IPS-18a (cell line): ENCODE measurements at regions not wholly inside any gene's neighbourhood (a gene's known extent, or its start where the extent isn't known, plus 50 kb on each side); places are given as distances from the start of the nearest gene placed in this dataset.
"Not testable (repeated sequence)": the region's sequence is repeated elsewhere in the genome, so short reads cannot be mapped to it uniquely, and the experiment has no call there.

Experiments used
- H3K27ac ChIP-seq: one replicate; pipeline ENCODE4 v1.5.1; 2013; ENCODE audit warnings: low read length
- H3K27me3 ChIP-seq: one replicate; pipeline ENCODE4 v1.6.1; 2013; ENCODE audit warnings: mild to moderate bottlenecking, low read length; ENCODE audit not compliant: control insufficient read depth, insufficient read depth
- H3K36me3 ChIP-seq: one replicate; pipeline ENCODE4 v1.6.1; 2013; ENCODE audit warnings: low read depth, low read length; ENCODE audit not compliant: control insufficient read depth
- H3K4me1 ChIP-seq: one replicate; pipeline ENCODE4 v1.6.1; 2013; ENCODE audit warnings: low read depth, low read length; ENCODE audit not compliant: control insufficient read depth
- H3K4me3 ChIP-seq: one replicate; pipeline ENCODE4 v1.5.1; 2013; ENCODE audit warnings: low read length
- H3K9ac ChIP-seq: one replicate; pipeline ENCODE4 v1.6.1; 2013; ENCODE audit warnings: mild to moderate bottlenecking, low read length, moderate library complexity
- H3K9me3 ChIP-seq: one replicate; pipeline ENCODE4 v1.6.1; 2013; ENCODE audit warnings: low read depth, low read length; ENCODE audit not compliant: control insufficient read depth

- Histone ChIP-seq H3K27me3 (peaks cover 12% of the 10 kb centered on the region), H3K4me1 (peaks cover 7% of the 10 kb centered on the region), H3K4me3 (no peak overlapping the region), H3K36me3 (no peaks in the 10 kb centered on the region), H3K9me3 (no peaks in the 10 kb centered on the region), H3K27ac (no peak overlapping the region), H3K9ac (no peak overlapping the region)
These were observed 49.9 kb upstream of the CAPRIN1 start for GRCh38 chr11:34001557-34002064.

- Histone ChIP-seq H3K36me3 (no peaks in the 10 kb centered on the region), H3K27ac (no peak overlapping the region), H3K27me3 (peaks cover 12% of the 10 kb centered on the region), H3K4me3 (no peak overlapping the region), H3K9ac (no peak overlapping the region), H3K9me3 (no peaks in the 10 kb centered on the region), H3K4me1 (peaks cover 7% of the 10 kb centered on the region)
These were observed 52.1 kb upstream of the CAPRIN1 start for GRCh38 chr11:33999393-33999792.

DNA sequence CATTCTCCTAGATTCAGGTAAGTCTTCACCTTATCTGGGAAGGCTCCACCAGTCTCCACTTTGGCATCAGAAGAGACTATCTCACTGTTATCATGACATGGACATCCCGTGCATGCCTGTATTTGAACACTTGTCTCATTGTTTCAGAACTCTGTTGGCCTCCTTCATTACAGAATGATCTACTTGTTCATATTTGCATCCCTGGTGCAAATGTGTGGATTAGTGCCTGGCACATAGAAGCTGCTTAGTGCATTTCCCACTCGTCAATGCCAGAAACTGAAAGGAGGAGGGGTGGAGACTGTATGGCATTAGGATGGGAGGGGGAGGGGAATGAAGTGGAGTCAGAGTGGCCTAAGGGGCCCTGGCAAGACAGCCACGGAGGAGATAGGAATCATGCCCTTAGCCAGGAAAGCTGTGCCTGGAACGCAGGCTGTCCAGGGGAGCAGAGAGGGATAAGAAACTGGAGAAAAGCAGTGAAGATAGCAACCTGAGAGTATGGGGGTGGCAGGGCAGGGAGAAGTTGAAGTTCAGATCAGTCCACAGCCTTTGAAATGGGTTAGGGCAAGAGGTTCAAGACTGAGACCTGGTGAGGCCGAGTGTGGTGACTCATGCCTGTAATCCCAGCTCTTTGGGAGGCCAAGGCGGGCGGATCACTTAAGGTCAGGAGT lies 53.8 kb upstream of the CAPRIN1 start:
- no peak overlapping the region for H3K4me3 ChIP-seq
- no peaks in the 10 kb centered on the region for H3K9me3 ChIP-seq
- H3K4me1 ChIP-seq = peaks cover 7% of the 10 kb centered on the region

GRCh38 chr11:33996498-33997454 lies 54.8 kb upstream of the CAPRIN1 start:
- H3K9ac ChIP-seq = no peak overlapping the region
- H3K27me3 ChIP-seq = peaks cover 12% of the 10 kb centered on the region
- H3K4me1 ChIP-seq = peaks cover 7% of the 10 kb centered on the region
- no peak overlapping the region for H3K27ac ChIP-seq
- H3K9me3 ChIP-seq = no peaks in the 10 kb centered on the region
- H3K4me3 ChIP-seq = peak overlapping the region; percentile 28
- no peaks in the 10 kb centered on the region for H3K36me3 ChIP-seq

More for the DNA sequence above, 53.8 kb upstream of the CAPRIN1 start:
- Histone ChIP-seq H3K9ac (no peak overlapping the region), H3K36me3 (no peaks in the 10 kb centered on the region), H3K27ac (no peak overlapping the region), H3K27me3 (peaks cover 12% of the 10 kb centered on the region)

- Histone ChIP-seq H3K9ac (no peak overlapping the region), H3K36me3 (no peaks in the 10 kb centered on the region), H3K4me1 (peaks cover 7% of the 10 kb centered on the region), H3K27me3 (peaks cover 12% of the 10 kb centered on the region), H3K27ac (no peak overlapping the region), H3K4me3 (no peak overlapping the region), H3K9me3 (no peaks in the 10 kb centered on the region)
These were observed 56.6 kb upstream of the CAPRIN1 start for GRCh38 chr11:33994937-33995336.

GRCh38 chr11:33991136-33991535 lies 60.4 kb upstream of the CAPRIN1 start:
- H3K9ac ChIP-seq, H3K27ac ChIP-seq, H3K4me1 ChIP-seq, H3K4me3 ChIP-seq, H3K27me3 ChIP-seq, H3K9me3 ChIP-seq, H3K36me3 ChIP-seq: not testable (repeated sequence)

GRCh38 chr11:33990131-33990530 lies 61.4 kb upstream of the CAPRIN1 start:
- H3K9me3 ChIP-seq, H3K9ac ChIP-seq, H3K4me1 ChIP-seq, H3K4me3 ChIP-seq, H3K27ac ChIP-seq, H3K36me3 ChIP-seq, H3K27me3 ChIP-seq: not testable (repeated sequence)

DNA sequence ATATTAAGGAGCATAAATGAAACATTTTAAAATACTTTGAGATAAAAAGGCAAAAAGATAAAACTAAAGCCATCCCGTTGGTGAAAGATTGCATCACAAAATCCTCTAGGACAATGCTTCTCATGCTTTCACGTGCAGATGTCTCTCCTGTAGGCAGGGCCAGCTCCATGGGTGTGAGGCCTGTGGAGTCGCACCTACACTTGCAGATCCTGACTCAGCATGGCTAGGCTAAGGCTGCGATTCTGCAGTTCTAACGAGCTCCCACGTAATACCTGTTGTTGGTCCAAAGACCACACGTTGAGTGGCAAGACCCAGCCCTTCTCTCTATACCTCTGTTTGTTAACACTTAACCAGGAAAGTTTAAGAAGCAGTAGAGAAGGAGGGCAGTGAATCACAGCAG lies 62.1 kb upstream of the CAPRIN1 start:
- no peaks in the 10 kb centered on the region for H3K9me3 ChIP-seq
- no peaks in the 10 kb centered on the region for H3K4me1 ChIP-seq
- H3K27ac ChIP-seq = no peak overlapping the region
- H3K36me3 ChIP-seq = no peaks in the 10 kb centered on the region
- H3K4me3 ChIP-seq = no peak overlapping the region
- H3K27me3 ChIP-seq = no peaks in the 10 kb centered on the region
- H3K9ac ChIP-seq = no peak overlapping the region

- no peaks in the 10 kb centered on the region for H3K9me3 ChIP-seq
- no peaks in the 10 kb centered on the region for H3K36me3 ChIP-seq
- no peak overlapping the region for H3K4me3 ChIP-seq
- no peaks in the 10 kb centered on the region for H3K27me3 ChIP-seq
- H3K4me1 ChIP-seq = no peaks in the 10 kb centered on the region
- no peak overlapping the region for H3K27ac ChIP-seq
- no peak overlapping the region for H3K9ac ChIP-seq
These were observed 62.8 kb upstream of the CAPRIN1 start for GRCh38 chr11:33988586-33989370.

DNA sequence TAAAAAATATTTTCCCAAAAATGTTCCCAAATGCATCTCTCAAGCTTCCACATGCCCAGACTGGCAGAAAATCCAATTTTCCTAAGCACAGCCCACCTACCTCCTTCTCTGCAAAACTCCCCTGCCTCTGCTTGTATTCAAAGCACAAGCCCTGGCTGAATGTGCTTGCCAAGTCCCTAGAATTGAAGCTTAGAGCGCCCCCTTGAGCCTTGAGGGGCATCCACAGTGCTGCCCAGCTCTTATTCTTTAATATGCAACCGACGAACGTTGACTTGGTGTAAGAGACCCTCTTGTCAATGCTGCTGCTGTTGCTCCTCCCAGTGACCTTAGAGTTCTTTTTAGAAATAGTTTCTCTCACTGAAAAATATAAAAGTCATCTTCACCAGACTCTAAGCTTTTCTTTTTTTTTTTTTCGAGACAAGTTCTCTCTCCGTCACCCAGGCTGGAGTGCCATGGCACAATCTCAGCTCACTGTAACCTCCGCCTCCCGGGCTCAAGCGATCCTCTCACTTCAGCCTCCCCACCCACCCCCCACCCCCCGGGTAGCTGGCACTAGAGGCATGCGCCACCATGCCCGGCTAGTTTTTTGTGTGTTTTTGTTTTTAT lies 63.5 kb upstream of the CAPRIN1 start:
- H3K36me3 ChIP-seq = no peaks in the 10 kb centered on the region
- no peak overlapping the region for H3K27ac ChIP-seq
- no peaks in the 10 kb centered on the region for H3K9me3 ChIP-seq
- H3K4me1 ChIP-seq = no peaks in the 10 kb centered on the region
- H3K9ac ChIP-seq = no peak overlapping the region
- no peak overlapping the region for H3K4me3 ChIP-seq
- H3K27me3 ChIP-seq = no peaks in the 10 kb centered on the region

- Histone ChIP-seq H3K4me3 (no peak overlapping the region), H3K9ac (no peak overlapping the region), H3K4me1 (no peaks in the 10 kb centered on the region), H3K27ac (no peak overlapping the region), H3K36me3 (no peaks in the 10 kb centered on the region), H3K27me3 (no peaks in the 10 kb centered on the region), H3K9me3 (no peaks in the 10 kb centered on the region)
These were observed 64.0 kb upstream of the CAPRIN1 start for GRCh38 chr11:33987545-33987944.
